Endothelial cell of umbilical vein (primary cell): ENCODE measurements at regions not wholly inside any gene's neighbourhood (a gene's known extent, or its start where the extent isn't known, plus 50 kb on each side); places are given as distances from the start of the nearest gene placed in this dataset.

ENCODE experiments used
- BruUV-seq: library from RNA; stranded (reverse); fragments of 400-500 nt; replicated peaks from 2 replicates; lab custom pipeline; 2021; lab: Mats Ljungman, UMichigan
- CTCF ChIA-PET: fragments of 300-600, 350-600 bp; sonication (Branson Sonifier 250); formaldehyde crosslinking; loops from one replicate; lab custom pipeline; 2021; ENCODE audit warnings: antibody characterized with exemption, inconsistent platforms; lab: Charles Lee
- POLR2A ChIA-PET: fragments of 300-600, 350-600 bp; sonication (Branson Sonifier 250); formaldehyde crosslinking; loops from one replicate; lab custom pipeline; 2021; ENCODE audit warnings: antibody characterized with exemption, inconsistent platforms; lab: Charles Lee
- DNase-seq: peaks from one replicate; pipeline ENCODE4 v3.0.0-alpha.2; 2011; ENCODE audit warnings: low read depth, low spot score
- FAIRE-seq: peaks from 2 replicates; lab custom pipeline; 2011; peaks lifted over from hg19 to GRCh38; lab: Jason Lieb, UNC
- H2AFZ ChIP-seq: 2 replicates; pipeline ENCODE4 v1.6.0; 2012; ENCODE audit warnings: low read depth, low read length, control low read depth, inconsistent platforms
- H3K27ac ChIP-seq: 2 replicates; pipeline ENCODE4 v1.5.1; 2011; ENCODE audit warnings: low read depth, mild to moderate bottlenecking, control low read depth, low read length, moderate library complexity; ENCODE audit not compliant: insufficient read depth
- H3K27me3 ChIP-seq, 2 experiments: 2 replicates each; pipeline versions ENCODE4 v1.6.0 to v1.6.1; 2011; ENCODE audit warnings: low read length in 2 of 2, mixed read lengths in 1 of 2; ENCODE audit not compliant: control insufficient read depth in 2 of 2, insufficient read depth in 2 of 2
- H3K36me3 ChIP-seq, 2 experiments: 2 replicates in 1 of 2; 3 replicates in 1 of 2; pipeline ENCODE4 v1.5.1; 2011; ENCODE audit warnings: low read length in 2 of 2, mild to moderate bottlenecking in 1 of 2, moderate library complexity in 1 of 2; ENCODE audit not compliant: control insufficient read depth in 2 of 2, insufficient read depth in 2 of 2; ENCODE audit errors: extremely low read depth in 1 of 2
- H3K4me1 ChIP-seq: 3 replicates; pipeline ENCODE4 v1.5.1; 2011; ENCODE audit warnings: mild to moderate bottlenecking, low read length; ENCODE audit not compliant: control insufficient read depth, insufficient read depth; ENCODE audit errors: extremely low read depth
- H3K4me2 ChIP-seq: 2 replicates; pipeline ENCODE4 v1.6.1; 2011; ENCODE audit warnings: low read length, control low read depth, mixed read lengths; ENCODE audit not compliant: insufficient read depth
- H3K4me3 ChIP-seq, 3 experiments: fragments of 200-600 bp in 1 of 3; sonication (generic), shearing (Covaris generic) in 1 of 3; replicated peaks in 1 of 3; 2 replicates each; pipeline ENCODE4 v1.5.1; 2011 to 2016; ENCODE audit warnings: control low read depth in 3 of 3, low read length in 3 of 3, mild to moderate bottlenecking in 2 of 3, inconsistent platforms in 1 of 3, low read depth in 1 of 3, moderate library complexity in 1 of 3; ENCODE audit not compliant: insufficient read depth in 1 of 3
- H3K79me2 ChIP-seq: 2 replicates; pipeline ENCODE4 v1.6.0; 2012; ENCODE audit warnings: low read length, inconsistent platforms; ENCODE audit not compliant: control insufficient read depth, insufficient read depth
- H3K9ac ChIP-seq: replicated peaks from 2 replicates; pipeline ENCODE3; 2011; ENCODE audit warnings: low read length, control low read depth; ENCODE audit not compliant: insufficient read depth; ENCODE audit errors: extremely low read depth
- H3K9me1 ChIP-seq: replicated peaks from 3 replicates; pipeline ENCODE4 v1.6.0; 2011; ENCODE audit warnings: mild to moderate bottlenecking, low read length; ENCODE audit not compliant: control insufficient read depth, insufficient read depth; ENCODE audit errors: extremely low read depth
- H3K9me3 ChIP-seq: replicated peaks from 2 replicates; pipeline ENCODE4 v1.5.1; 2012; ENCODE audit warnings: low read length, inconsistent platforms; ENCODE audit not compliant: control insufficient read depth, insufficient read depth
- H4K20me1 ChIP-seq: replicated peaks from 2 replicates; pipeline ENCODE3; 2011; ENCODE audit warnings: mild to moderate bottlenecking, low read length; ENCODE audit not compliant: control insufficient read depth, insufficient read depth; ENCODE audit errors: extremely low read depth
- CTCF ChIP-seq, 2 donors: IDR thresholded peaks; 1 replicate in 1 of 2; 2 replicates in 1 of 2; pipeline ENCODE4 v1.5.1; 2011; ENCODE audit warnings: low read length in 2 of 2, mild to moderate bottlenecking in 2 of 2, moderate library complexity in 2 of 2, control low read depth in 1 of 2, inconsistent platforms in 1 of 2, low read depth in 1 of 2; ENCODE audit not compliant: insufficient read depth in 1 of 2; ENCODE audit errors: extremely low read depth in 1 of 2
- EZH2 ChIP-seq: IDR thresholded peaks from 2 replicates; pipeline ENCODE4 v1.6.1; 2012; ENCODE audit warnings: borderline replicate concordance, low read depth, mild to moderate bottlenecking, moderate library complexity, low read length, inconsistent platforms; ENCODE audit not compliant: severe bottlenecking
- FOS ChIP-seq: IDR thresholded peaks from 2 replicates; pipeline ENCODE4 v1.6.1; 2011; ENCODE audit warnings: mild to moderate bottlenecking, low read length, moderate library complexity, borderline replicate concordance; ENCODE audit not compliant: insufficient read depth
- GATA2 ChIP-seq: IDR thresholded peaks from 2 replicates; pipeline ENCODE4 v1.7.0; 2011; ENCODE audit warnings: low read depth, mild to moderate bottlenecking, moderate library complexity, mixed read lengths, low read length; ENCODE audit not compliant: insufficient read length, insufficient read depth
- JUN ChIP-seq: IDR thresholded peaks from 2 replicates; pipeline ENCODE4 v1.6.1; 2011; ENCODE audit warnings: borderline replicate concordance, low read depth; ENCODE audit not compliant: insufficient read length, insufficient read depth
- MAX ChIP-seq: IDR thresholded peaks from 2 replicates; pipeline ENCODE4 v1.6.1; 2011; ENCODE audit not compliant: insufficient read depth, insufficient read length
- MYC ChIP-seq: IDR thresholded peaks from one replicate; pipeline ENCODE4 v1.6.1; 2011; ENCODE audit warnings: mild to moderate bottlenecking, low read depth, low read length
- POLR2A ChIP-seq: IDR thresholded peaks from 2 replicates; pipeline ENCODE4 v1.6.1; 2012; ENCODE audit warnings: low read depth, mild to moderate bottlenecking, control low read depth, low read length
- POLR2AphosphoS5 ChIP-seq: IDR thresholded peaks from 2 replicates; pipeline ENCODE4 v1.6.1; 2012; ENCODE audit warnings: low read depth, mild to moderate bottlenecking, control low read depth, low read length, moderate library complexity; ENCODE audit not compliant: insufficient read depth
- dilution Hi-C: fragments of 300-500 bp; cut with MboI; formaldehyde crosslinking; loops from one replicate; pipeline ENCODE4 v1.15.0; 2019; ENCODE audit warnings: low sequenced_read_pairs; ENCODE audit not compliant: extremely low pct_ligation_motif_present
- intact Hi-C: fragments of 100-400 bp; cut with micrococcal nuclease; formaldehyde crosslinking; loops from one replicate; pipeline ENCODE4 v1.10.0; 2022

- ChIA-PET POLR2A (no interaction called here), CTCF (no interaction called here)
- no TSS peak for BruUV-seq
These were observed 364.6 kb upstream of the PTGER4 start for GRCh38 chr5:40315126-40315525.

More at GRCh38 chr5:40315126-40315525, 364.6 kb upstream of the PTGER4 start:
- Histone ChIP-seq H3K4me2 (no peak overlapping the region), H4K20me1 (no peaks in the 10 kb centered on the region), H3K9ac (no peak overlapping the region), H3K9me1 (no peaks in the 10 kb centered on the region), H3K4me1 (peaks cover 3% of the 10 kb centered on the region), H3K79me2 (no peaks in the 10 kb centered on the region), H3K36me3 (no peaks in the 10 kb centered on the region), H2AFZ (no peak overlapping the region), H3K9me3 (no peaks in the 10 kb centered on the region), H3K27ac (no peak overlapping the region), H3K27me3 (no peaks in the 10 kb centered on the region), H3K4me3 (no peak overlapping the region)
- dilution Hi-C loops (no loop called here), intact Hi-C loops (no loop called here)
- DNase-seq (no peak), FAIRE-seq (no peak)
- TF ChIP-seq FOS (no peak), GATA2 (no peak), MAX (no peak), EZH2 (no peak), CTCF (IDR thresholded peaks at IDR 0.05; ENCODE audit: extremely low read depth in 1 of 2, insufficient read depth in 1 of 2, low read depth in 1 of 2, low read length in 2 of 2) (no peak), JUN (no peak), POLR2A (no peak), MYC (no peak), POLR2AphosphoS5 (no peak)
